Right lobe of liver (tissue), 4 donors: ENCODE measurements at regions not wholly inside any gene's neighbourhood (a gene's known extent, or its start where the extent isn't known, plus 50 kb on each side); places are given as distances from the start of the nearest gene placed in this dataset.

ENCODE experiments used
- CTCF ChIP-seq, 4 donors: fragments of 200-600 bp in 3 of 4; fragments of 450-650 bp in 1 of 4; IDR thresholded peaks; one replicate each; pipeline versions ENCODE4 v1.5.1 to v1.8.0; 2016 to 2022; ENCODE audit warnings: antibody characterized with exemption in 4 of 4, mild to moderate bottlenecking in 2 of 4
- POLR2A ChIP-seq: fragments of 450-650 bp; IDR thresholded peaks from one replicate; pipeline ENCODE4 v1.6.1; 2017; ENCODE audit warnings: antibody characterized with exemption, mild to moderate bottlenecking
- donor health status: DM: no; HTN: no; CAD: no.
- donor health status: DM: no; HTN: no; CAD: no.
- donor health status: DM: no; HTN: yes; CAD: no.

- TF ChIP-seq POLR2A (no peak), CTCF (IDR thresholded peaks at IDR 0.05) (no peak)
These were observed 468.1 kb downstream of the CD83 start for GRCh38 chr6:14585689-14586088.
